ENCODE measurements at regions not wholly inside any gene's neighbourhood (a gene's known extent, or its start where the extent isn't known, plus 50 kb on each side); places are given as distances from the start of the nearest gene placed in this dataset.

- TF ChIP-seq EP300 (IDR thresholded peaks at IDR 0.05; ENCODE audit: borderline replicate concordance), result no peak
- TF ChIP-seq YY1 (IDR thresholded peaks at IDR 0.05; ENCODE audit: low read depth), result no peak
- no peak for TF ChIP-seq CREB1 (IDR thresholded peaks at IDR 0.05; ENCODE audit: low read depth)
- TF ChIP-seq NFIC (IDR thresholded peaks at IDR 0.05), result no peak
- no peak for TF ChIP-seq REST (IDR thresholded peaks at IDR 0.05; ENCODE audit: low read depth)
- no peak for TF ChIP-seq RAD21 (IDR thresholded peaks at IDR 0.05; ENCODE audit: low read depth)
- no peak for TF ChIP-seq FOXM1 (IDR thresholded peaks at IDR 0.05; ENCODE audit: borderline replicate concordance, low read depth)
- no peak for TF ChIP-seq TAF1 (IDR thresholded peaks at IDR 0.05; ENCODE audit: low read depth)
These were observed 464.9 kb downstream of the PCDH7 start for GRCh38 chr4:31185014-31185585.
